SK-N-SH treated with all-trans-retinoic acid at 6 μM for 48 hours (cell line): ENCODE measurements at regions not wholly inside any gene's neighbourhood (a gene's known extent, or its start where the extent isn't known, plus 50 kb on each side); places are given as distances from the start of the nearest gene placed in this dataset.

Experiments
- ATAC-seq: fragments of 200-7000 bp; cut with Tn5 transposase; 3 replicates; pipeline ENCODE4 v1.9.1; 2020; ENCODE audit warnings: mild to moderate bottlenecking, moderate library complexity
- ARNTL ChIP-seq: fragments of 450-650 bp; formaldehyde crosslinking; IDR thresholded peaks from 2 replicates; pipeline ENCODE4 v1.5.0; 2020; ENCODE audit warnings: low read depth, mild to moderate bottlenecking, moderate library complexity, borderline replicate concordance
- BACH2 ChIP-seq: fragments of 250-450 bp; sonication (Bioruptor Pico); IDR thresholded peaks from 2 replicates; pipeline ENCODE4 v1.9.0; 2021; ENCODE audit warnings: mild to moderate bottlenecking, borderline replicate concordance
- CREB5 ChIP-seq: fragments of 250-450 bp; sonication (Bioruptor Pico); IDR thresholded peaks from 2 replicates; pipeline ENCODE4 v1.5.1; 2020; ENCODE audit warnings: low read depth, mild to moderate bottlenecking, moderate library complexity
- CSDC2 ChIP-seq: fragments of 250-450 bp; sonication (Bioruptor Pico); IDR thresholded peaks from 2 replicates; pipeline ENCODE4 v1.5.0; 2020; ENCODE audit warnings: mild to moderate bottlenecking, moderate library complexity
- CSRNP3 ChIP-seq: fragments of 250-450 bp; sonication (Bioruptor Pico); IDR thresholded peaks from 2 replicates; pipeline ENCODE4 v1.5.1; 2021; ENCODE audit warnings: mild to moderate bottlenecking, moderate library complexity
- ESRRG ChIP-seq: fragments of 250-450 bp; sonication (Bioruptor Pico); IDR thresholded peaks from 2 replicates; pipeline ENCODE4 v1.6.1; 2021; ENCODE audit warnings: mild to moderate bottlenecking
- GLIS3 ChIP-seq: fragments of 250-450 bp; sonication (Bioruptor Pico); IDR thresholded peaks from 2 replicates; pipeline ENCODE4 v1.5.0; 2020; ENCODE audit warnings: mild to moderate bottlenecking, moderate library complexity
- PATZ1 ChIP-seq: fragments of 250-450 bp; sonication (Bioruptor Pico); IDR thresholded peaks from 2 replicates; pipeline ENCODE4 v1.8.0; 2020; ENCODE audit warnings: mild to moderate bottlenecking, moderate library complexity, borderline replicate concordance
- POU6F1 ChIP-seq: fragments of 250-450 bp; sonication (Bioruptor Pico); IDR thresholded peaks from 2 replicates; pipeline ENCODE4 v1.8.0; 2021; ENCODE audit warnings: low read depth, mild to moderate bottlenecking, moderate library complexity, borderline replicate concordance
- PPARA ChIP-seq: fragments of 250-450 bp; sonication (Bioruptor Pico); IDR thresholded peaks from 2 replicates; pipeline ENCODE4 v1.5.0; 2020; ENCODE audit warnings: mild to moderate bottlenecking, borderline replicate concordance
- RARB ChIP-seq: fragments of 250-450 bp; sonication (Bioruptor Pico); IDR thresholded peaks from 2 replicates; pipeline ENCODE4 v1.8.0; 2021; ENCODE audit warnings: mild to moderate bottlenecking, moderate library complexity
- SNAI2 ChIP-seq: fragments of 250-450 bp; sonication (Bioruptor Pico); IDR thresholded peaks from 2 replicates; pipeline ENCODE4 v1.5.0; 2020; ENCODE audit warnings: mild to moderate bottlenecking, moderate library complexity
- TCF4 ChIP-seq: fragments of 250-450 bp; sonication (Bioruptor Pico); IDR thresholded peaks from 2 replicates; pipeline ENCODE4 v1.8.0; 2021; ENCODE audit warnings: mild to moderate bottlenecking, moderate library complexity, borderline replicate concordance
- TOX ChIP-seq: fragments of 250-450 bp; sonication (Bioruptor Pico); IDR thresholded peaks from 2 replicates; pipeline ENCODE4 v1.8.0; 2021; ENCODE audit warnings: mild to moderate bottlenecking, moderate library complexity, borderline replicate concordance
- TSHZ2 ChIP-seq: fragments of 250-450 bp; sonication (Bioruptor Pico); IDR thresholded peaks from 2 replicates; pipeline ENCODE4 v1.5.0; 2020; ENCODE audit warnings: mild to moderate bottlenecking, moderate library complexity
- ZC3H10 ChIP-seq: fragments of 250-450 bp; sonication (Bioruptor Pico); IDR thresholded peaks from 2 replicates; pipeline ENCODE4 v1.5.1; 2021; ENCODE audit warnings: mild to moderate bottlenecking, moderate library complexity
- ZFP3 ChIP-seq: fragments of 250-450 bp; sonication (Bioruptor Pico); IDR thresholded peaks from 2 replicates; pipeline ENCODE4 v1.5.0; 2020; ENCODE audit warnings: mild to moderate bottlenecking, moderate library complexity
- ZNF565 ChIP-seq: fragments of 450-650 bp; formaldehyde crosslinking; conservative IDR thresholded peaks from 2 replicates; pipeline ENCODE4 v1.5.0; 2020; ENCODE audit warnings: low read depth, mild to moderate bottlenecking, moderate library complexity
- ZNF70 ChIP-seq: fragments of 450-650 bp; formaldehyde crosslinking; IDR thresholded peaks from 2 replicates; pipeline ENCODE4 v1.5.0; 2020; ENCODE audit warnings: mild to moderate bottlenecking, moderate library complexity
- ZNF8 ChIP-seq: fragments of 450-650 bp; formaldehyde crosslinking; IDR thresholded peaks from 2 replicates; pipeline ENCODE4 v1.5.0; 2020; ENCODE audit warnings: mild to moderate bottlenecking, moderate library complexity

- ATAC-seq: no peak
- TF ChIP-seq ZFP3 (CRISPR knock-in tag): no peak
- no peak for TF ChIP-seq ARNTL
- TF ChIP-seq ZC3H10 (CRISPR knock-in tag): no peak
- TF ChIP-seq ZNF8 (CRISPR knock-in tag): no peak
- no peak for TF ChIP-seq PPARA (CRISPR knock-in tag)
These were observed 1002.4 kb downstream of the SLITRK1 start for GRCh38 chr13:82879921-82880320.

- ATAC-seq: no peak
- TF ChIP-seq ZNF70 (no peak), ZC3H10 (CRISPR knock-in tag) (no peak), CSDC2 (CRISPR knock-in tag) (no peak), BACH2 (CRISPR knock-in tag) (no peak), PATZ1 (CRISPR knock-in tag) (no peak), POU6F1 (no peak), TSHZ2 (CRISPR knock-in tag) (no peak), ZNF565 (CRISPR knock-in tag) (no peak), ARNTL (no peak), RARB (CRISPR knock-in tag) (no peak), GLIS3 (CRISPR knock-in tag) (no peak), PPARA (CRISPR knock-in tag) (no peak), CSRNP3 (CRISPR knock-in tag) (no peak), TCF4 (CRISPR knock-in tag) (no peak), SNAI2 (no peak), ZNF8 (CRISPR knock-in tag) (no peak), ZFP3 (CRISPR knock-in tag) (no peak), ESRRG (CRISPR knock-in tag) (no peak)
These were observed 1003.7 kb downstream of the SLITRK1 start for GRCh38 chr13:82878536-82878935.

GRCh38 chr13:82867284-82867683 lies 1015.0 kb downstream of the SLITRK1 start:
- ATAC-seq: no peak
- TF ChIP-seq TSHZ2 (CRISPR knock-in tag) (no peak), CREB5 (CRISPR knock-in tag) (no peak), BACH2 (CRISPR knock-in tag) (no peak), TOX (CRISPR knock-in tag) (no peak)
